Activated T-cell treated with anti-CD3 and anti-CD28 coated beads for 1 hour (primary cell): ENCODE measurements at regions not wholly inside any gene's neighbourhood (a gene's known extent, or its start where the extent isn't known, plus 50 kb on each side); places are given as distances from the start of the nearest gene placed in this dataset.
"Not testable (repeated sequence)": the region's sequence is repeated elsewhere in the genome, so short reads cannot be mapped to it uniquely, and the experiment has no call there.

Experiments used
- DNase-seq: peaks from one replicate; pipeline ENCODE4 v3.0.0-alpha.2; 2020; ENCODE audit warnings: low read depth

GRCh38 chr3:30439451-30440053, 166.8 kb upstream of the TGFBR2 start:
- no peak for DNase-seq

GRCh38 chr3:30440147-30440604, 166.2 kb upstream of the TGFBR2 start:
- no peak for DNase-seq

GRCh38 chr3:30440880-30441279, 165.5 kb upstream of the TGFBR2 start:
- DNase-seq: no peak

GRCh38 chr3:30443756-30444673, 162.4 kb upstream of the TGFBR2 start:
- DNase-seq: no peak

GRCh38 chr3:30448450-30449289, 157.7 kb upstream of the TGFBR2 start:
- no peak for DNase-seq

GRCh38 chr3:30449290-30449632, 157.1 kb upstream of the TGFBR2 start:
- no peak for DNase-seq

GRCh38 chr3:30452446-30452845, 154.0 kb upstream of the TGFBR2 start:
- no peak for DNase-seq

- DNase-seq: no peak
Measured at GRCh38 chr3:30453360-30454039, 152.9 kb upstream of the TGFBR2 start.

GRCh38 chr3:30454636-30455035, 151.8 kb upstream of the TGFBR2 start:
- DNase-seq: no peak

- not testable (repeated sequence) for DNase-seq
Measured at GRCh38 chr3:30455112-30455511, 151.3 kb upstream of the TGFBR2 start.

GRCh38 chr3:30455840-30456239, 150.6 kb upstream of the TGFBR2 start:
- no peak for DNase-seq

- DNase-seq: no peak
Measured at GRCh38 chr3:30456264-30456663, 150.1 kb upstream of the TGFBR2 start.

- DNase-seq: no peak
Measured at GRCh38 chr3:30457081-30457480, 149.3 kb upstream of the TGFBR2 start.

- DNase-seq: no peak
Measured at GRCh38 chr3:30457726-30458125, 148.7 kb upstream of the TGFBR2 start.

GRCh38 chr3:30458376-30459171, 147.8 kb upstream of the TGFBR2 start:
- DNase-seq: no peak

- DNase-seq: no peak
Measured at GRCh38 chr3:30461311-30461710, 145.1 kb upstream of the TGFBR2 start.

- DNase-seq: no peak
Measured at GRCh38 chr3:30462721-30463470, 143.5 kb upstream of the TGFBR2 start.

- DNase-seq: no peak
Measured at GRCh38 chr3:30464381-30464780, 142.0 kb upstream of the TGFBR2 start.

GRCh38 chr3:30465454-30465853, 140.9 kb upstream of the TGFBR2 start:
- DNase-seq: no peak

GRCh38 chr3:30467596-30468238, 138.7 kb upstream of the TGFBR2 start:
- DNase-seq: no peak
